ENCODE measurements at regions not wholly inside any gene's neighbourhood (a gene's known extent, or its start where the extent isn't known, plus 50 kb on each side); places are given as distances from the start of the nearest gene placed in this dataset.

GRCh38 chr21:24636696-24637095 lies 970.6 kb downstream of the MRPL39 start:
- Histone ChIP-seq H3K27me3 (ENCODE audit: insufficient read depth, low read length, poor library complexity) (no peaks in the 10 kb centered on the region), H3K23ac (ENCODE audit: low read length) (no peak overlapping the region), H3K4me3 (ENCODE audit: low read length) (no peak overlapping the region), H2AK5ac (ENCODE audit: low read length) (no peak overlapping the region), H3K4me2 (ENCODE audit: low read length) (no peak overlapping the region), H3K79me2 (ENCODE audit: control insufficient read depth, insufficient read depth, low read length) (no peaks in the 10 kb centered on the region), H3K9ac (ENCODE audit: low read length) (no peak overlapping the region), H3K56ac (ENCODE audit: low read length) (no peak overlapping the region), H4K5ac (ENCODE audit: low read length) (no peak overlapping the region), H2BK15ac (replicated peaks; ENCODE audit: low read depth) (no peak overlapping the region), H2BK120ac (ENCODE audit: low read depth, low read length) (no peak overlapping the region), H3K79me1 (ENCODE audit: low read length) (no peaks in the 10 kb centered on the region), H4K8ac (ENCODE audit: low read depth, low read length) (no peak overlapping the region), H2BK5ac (ENCODE audit: low read length) (no peak overlapping the region), H3K4ac (ENCODE audit: low read depth, low read length) (no peak overlapping the region), H3K36me3 (ENCODE audit: control insufficient read depth, insufficient read depth, low read length) (no peaks in the 10 kb centered on the region), H3K27ac (ENCODE audit: low read depth, low read length) (no peak overlapping the region), H3K4me1 (ENCODE audit: control insufficient read depth, low read depth, low read length) (no peaks in the 10 kb centered on the region), H3K18ac (ENCODE audit: low read length) (no peak overlapping the region)
- WGBS (ENCODE audit: extremely low coverage, insufficient coverage, low lambda C conversion rate): no CpG with 5 or more reads among the region's 4 CpGs
- DNase-seq: no peak

GRCh38 chr21:24634749-24635148 lies 972.5 kb downstream of the MRPL39 start:
- Histone ChIP-seq H3K18ac (ENCODE audit: low read length) (no peak overlapping the region), H3K27ac (ENCODE audit: low read depth, low read length) (no peak overlapping the region), H3K36me3 (ENCODE audit: control insufficient read depth, insufficient read depth, low read length) (no peaks in the 10 kb centered on the region), H3K4me2 (ENCODE audit: low read length) (no peak overlapping the region), H4K8ac (ENCODE audit: low read depth, low read length) (no peak overlapping the region), H3K79me2 (ENCODE audit: control insufficient read depth, insufficient read depth, low read length) (no peaks in the 10 kb centered on the region), H3K4me1 (ENCODE audit: control insufficient read depth, low read depth, low read length) (no peaks in the 10 kb centered on the region), H3K27me3 (ENCODE audit: insufficient read depth, low read length, poor library complexity) (no peaks in the 10 kb centered on the region), H3K23ac (ENCODE audit: low read length) (no peak overlapping the region), H3K4ac (ENCODE audit: low read depth, low read length) (no peak overlapping the region), H2AK5ac (ENCODE audit: low read length) (no peak overlapping the region), H3K9ac (ENCODE audit: low read length) (no peak overlapping the region), H3K4me3 (ENCODE audit: low read length) (no peak overlapping the region), H2BK15ac (replicated peaks; ENCODE audit: low read depth) (no peak overlapping the region), H2BK120ac (ENCODE audit: low read depth, low read length) (no peak overlapping the region), H3K56ac (ENCODE audit: low read length) (no peak overlapping the region), H2BK5ac (ENCODE audit: low read length) (no peak overlapping the region), H3K79me1 (ENCODE audit: low read length) (no peaks in the 10 kb centered on the region), H4K5ac (ENCODE audit: low read length) (no peak overlapping the region)
- WGBS (ENCODE audit: extremely low coverage, insufficient coverage, low lambda C conversion rate): no CpG with 5 or more reads among the region's 3 CpGs
- no peak for DNase-seq

- H3K4ac ChIP-seq (ENCODE audit: low read depth, low read length): no peak overlapping the region
- H3K79me2 ChIP-seq (ENCODE audit: control insufficient read depth, insufficient read depth, low read length): no peaks in the 10 kb centered on the region
- H3K4me2 ChIP-seq (ENCODE audit: low read length): no peak overlapping the region
- H3K4me3 ChIP-seq (ENCODE audit: low read length): no peak overlapping the region
- no peak overlapping the region for H3K9ac ChIP-seq (ENCODE audit: low read length)
- no peak overlapping the region for H3K23ac ChIP-seq (ENCODE audit: low read length)
- no peak overlapping the region for H4K8ac ChIP-seq (ENCODE audit: low read depth, low read length)
- no peak for DNase-seq
- H3K56ac ChIP-seq (ENCODE audit: low read length): no peak overlapping the region
- H3K79me1 ChIP-seq (ENCODE audit: low read length): no peaks in the 10 kb centered on the region
- H2BK15ac ChIP-seq (replicated peaks; ENCODE audit: low read depth): no peak overlapping the region
- no peak overlapping the region for H3K27ac ChIP-seq (ENCODE audit: low read depth, low read length)
- H3K36me3 ChIP-seq (ENCODE audit: control insufficient read depth, insufficient read depth, low read length): no peaks in the 10 kb centered on the region
- no peak overlapping the region for H3K18ac ChIP-seq (ENCODE audit: low read length)
- no CpG with 5 or more reads among the region's 1 CpG for WGBS (ENCODE audit: extremely low coverage, insufficient coverage, low lambda C conversion rate)
- no peaks in the 10 kb centered on the region for H3K27me3 ChIP-seq (ENCODE audit: insufficient read depth, low read length, poor library complexity)
- H2BK5ac ChIP-seq (ENCODE audit: low read length): no peak overlapping the region
- no peak overlapping the region for H2BK120ac ChIP-seq (ENCODE audit: low read depth, low read length)
- no peak overlapping the region for H2AK5ac ChIP-seq (ENCODE audit: low read length)
- H3K4me1 ChIP-seq (ENCODE audit: control insufficient read depth, low read depth, low read length): no peaks in the 10 kb centered on the region
- H4K5ac ChIP-seq (ENCODE audit: low read length): no peak overlapping the region
These were observed 978.7 kb downstream of the MRPL39 start for GRCh38 chr21:24628536-24628935.

- no peak overlapping the region for H3K56ac ChIP-seq (ENCODE audit: low read length)
- no peaks in the 10 kb centered on the region for H3K27me3 ChIP-seq (ENCODE audit: insufficient read depth, low read length, poor library complexity)
- H4K8ac ChIP-seq (ENCODE audit: low read depth, low read length): no peak overlapping the region
- H2BK120ac ChIP-seq (ENCODE audit: low read depth, low read length): no peak overlapping the region
- no peak overlapping the region for H3K4me2 ChIP-seq (ENCODE audit: low read length)
- no peaks in the 10 kb centered on the region for H3K79me2 ChIP-seq (ENCODE audit: control insufficient read depth, insufficient read depth, low read length)
- no peaks in the 10 kb centered on the region for H3K4me1 ChIP-seq (ENCODE audit: control insufficient read depth, low read depth, low read length)
- H3K18ac ChIP-seq (ENCODE audit: low read length): no peak overlapping the region
- no peak overlapping the region for H2AK5ac ChIP-seq (ENCODE audit: low read length)
- no peak overlapping the region for H2BK5ac ChIP-seq (ENCODE audit: low read length)
- no peak overlapping the region for H3K27ac ChIP-seq (ENCODE audit: low read depth, low read length)
- no peak overlapping the region for H3K4ac ChIP-seq (ENCODE audit: low read depth, low read length)
- H3K9ac ChIP-seq (ENCODE audit: low read length): no peak overlapping the region
- no peak overlapping the region for H3K4me3 ChIP-seq (ENCODE audit: low read length)
- H2BK15ac ChIP-seq (replicated peaks; ENCODE audit: low read depth): no peak overlapping the region
- H4K5ac ChIP-seq (ENCODE audit: low read length): no peak overlapping the region
- no peak overlapping the region for H3K23ac ChIP-seq (ENCODE audit: low read length)
- DNase-seq: no peak
- no peaks in the 10 kb centered on the region for H3K36me3 ChIP-seq (ENCODE audit: control insufficient read depth, insufficient read depth, low read length)
- H3K79me1 ChIP-seq (ENCODE audit: low read length): no peaks in the 10 kb centered on the region
These were observed 979.2 kb downstream of the MRPL39 start for GRCh38 chr21:24628046-24628445.

GRCh38 chr21:24617819-24618218 lies 989.5 kb downstream of the MRPL39 start:
- Histone ChIP-seq H3K18ac (ENCODE audit: low read length) (no peak overlapping the region), H3K4ac (ENCODE audit: low read depth, low read length) (no peak overlapping the region), H2BK15ac (replicated peaks; ENCODE audit: low read depth) (no peak overlapping the region), H3K4me2 (ENCODE audit: low read length) (no peak overlapping the region), H3K79me1 (ENCODE audit: low read length) (no peaks in the 10 kb centered on the region), H2AK5ac (ENCODE audit: low read length) (no peak overlapping the region), H3K23ac (ENCODE audit: low read length) (no peak overlapping the region), H3K27me3 (ENCODE audit: insufficient read depth, low read length, poor library complexity) (no peaks in the 10 kb centered on the region), H3K4me3 (ENCODE audit: low read length) (no peak overlapping the region), H3K9ac (ENCODE audit: low read length) (no peak overlapping the region), H4K8ac (ENCODE audit: low read depth, low read length) (no peak overlapping the region), H4K5ac (ENCODE audit: low read length) (no peak overlapping the region), H2BK5ac (ENCODE audit: low read length) (no peak overlapping the region), H3K4me1 (ENCODE audit: control insufficient read depth, low read depth, low read length) (no peaks in the 10 kb centered on the region), H3K79me2 (ENCODE audit: control insufficient read depth, insufficient read depth, low read length) (no peaks in the 10 kb centered on the region), H3K56ac (ENCODE audit: low read length) (no peak overlapping the region), H3K27ac (ENCODE audit: low read depth, low read length) (no peak overlapping the region), H2BK120ac (ENCODE audit: low read depth, low read length) (no peak overlapping the region), H3K36me3 (ENCODE audit: control insufficient read depth, insufficient read depth, low read length) (no peaks in the 10 kb centered on the region)
- no CpG with 5 or more reads among the region's 2 CpGs for WGBS (ENCODE audit: extremely low coverage, insufficient coverage, low lambda C conversion rate)
- DNase-seq: no peak

- no peak overlapping the region for H3K18ac ChIP-seq (ENCODE audit: low read length)
- DNase-seq: peak; percentile 29
- no peak overlapping the region for H3K23ac ChIP-seq (ENCODE audit: low read length)
- H3K27ac ChIP-seq (ENCODE audit: low read depth, low read length): no peak overlapping the region
- H3K4me1 ChIP-seq (ENCODE audit: control insufficient read depth, low read depth, low read length): no peaks in the 10 kb centered on the region
- no peak overlapping the region for H4K5ac ChIP-seq (ENCODE audit: low read length)
- WGBS (ENCODE audit: extremely low coverage, insufficient coverage, low lambda C conversion rate): no CpG with 5 or more reads among the region's 3 CpGs
- H2AK5ac ChIP-seq (ENCODE audit: low read length): no peak overlapping the region
- no peak overlapping the region for H3K56ac ChIP-seq (ENCODE audit: low read length)
- H4K8ac ChIP-seq (ENCODE audit: low read depth, low read length): no peak overlapping the region
- H3K36me3 ChIP-seq (ENCODE audit: control insufficient read depth, insufficient read depth, low read length): no peaks in the 10 kb centered on the region
- no peak overlapping the region for H3K4ac ChIP-seq (ENCODE audit: low read depth, low read length)
- H3K79me2 ChIP-seq (ENCODE audit: control insufficient read depth, insufficient read depth, low read length): no peaks in the 10 kb centered on the region
- no peak overlapping the region for H2BK15ac ChIP-seq (replicated peaks; ENCODE audit: low read depth)
- no peak overlapping the region for H3K9ac ChIP-seq (ENCODE audit: low read length)
- no peaks in the 10 kb centered on the region for H3K27me3 ChIP-seq (ENCODE audit: insufficient read depth, low read length, poor library complexity)
- H3K4me3 ChIP-seq (ENCODE audit: low read length): no peak overlapping the region
- no peak overlapping the region for H3K4me2 ChIP-seq (ENCODE audit: low read length)
- no peak overlapping the region for H2BK120ac ChIP-seq (ENCODE audit: low read depth, low read length)
- H2BK5ac ChIP-seq (ENCODE audit: low read length): no peak overlapping the region
- no peaks in the 10 kb centered on the region for H3K79me1 ChIP-seq (ENCODE audit: low read length)
These were observed 1013.2 kb downstream of the MRPL39 start for GRCh38 chr21:24594082-24594481.
